Peyer's patch (tissue), 4 donors: ENCODE measurements at regions not wholly inside any gene's neighbourhood (a gene's known extent, or its start where the extent isn't known, plus 50 kb on each side); places are given as distances from the start of the nearest gene placed in this dataset.

ENCODE experiments used
- POLR2A ChIP-seq, 2 donors: fragments of 450-650 bp; IDR thresholded peaks; one replicate each; pipeline ENCODE4 v1.5.1; 2017; ENCODE audit warnings: antibody characterized with exemption in 2 of 2, mild to moderate bottlenecking in 2 of 2, moderate library complexity in 2 of 2
- TF ChIP-seq, protein P1 (sequence below), 6 experiments: fragments of 450-650 bp in 4 of 6; fragments of 200-600 bp in 2 of 6; sonication (generic) in 1 of 6; IDR thresholded peaks; one replicate each; pipeline ENCODE4 v1.5.1; 2017 to 2019; ENCODE audit warnings: antibody characterized with exemption in 6 of 6, mild to moderate bottlenecking in 3 of 6, moderate library complexity in 1 of 6

DNA sequence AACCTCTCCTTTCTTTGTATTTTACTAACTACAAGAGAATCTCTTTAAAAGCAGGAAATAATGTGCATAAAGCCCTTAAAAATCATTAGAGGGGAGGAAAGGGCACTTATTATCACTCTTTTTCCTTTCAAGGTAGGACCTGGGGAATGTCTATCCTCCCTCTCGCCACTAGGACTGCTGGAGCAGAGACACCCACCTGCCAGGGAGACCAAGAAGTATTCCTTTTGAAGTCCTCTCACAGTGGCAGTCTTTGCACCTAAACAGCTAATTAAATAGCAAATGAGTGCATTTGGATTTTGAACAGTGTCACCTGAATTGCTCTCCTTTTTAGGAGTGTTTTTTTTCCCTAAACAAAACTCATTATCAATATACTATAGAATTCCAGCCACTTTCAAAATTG is 874.1 kb downstream of the ZPLD1 start:
- TF ChIP-seq, protein P1, sequence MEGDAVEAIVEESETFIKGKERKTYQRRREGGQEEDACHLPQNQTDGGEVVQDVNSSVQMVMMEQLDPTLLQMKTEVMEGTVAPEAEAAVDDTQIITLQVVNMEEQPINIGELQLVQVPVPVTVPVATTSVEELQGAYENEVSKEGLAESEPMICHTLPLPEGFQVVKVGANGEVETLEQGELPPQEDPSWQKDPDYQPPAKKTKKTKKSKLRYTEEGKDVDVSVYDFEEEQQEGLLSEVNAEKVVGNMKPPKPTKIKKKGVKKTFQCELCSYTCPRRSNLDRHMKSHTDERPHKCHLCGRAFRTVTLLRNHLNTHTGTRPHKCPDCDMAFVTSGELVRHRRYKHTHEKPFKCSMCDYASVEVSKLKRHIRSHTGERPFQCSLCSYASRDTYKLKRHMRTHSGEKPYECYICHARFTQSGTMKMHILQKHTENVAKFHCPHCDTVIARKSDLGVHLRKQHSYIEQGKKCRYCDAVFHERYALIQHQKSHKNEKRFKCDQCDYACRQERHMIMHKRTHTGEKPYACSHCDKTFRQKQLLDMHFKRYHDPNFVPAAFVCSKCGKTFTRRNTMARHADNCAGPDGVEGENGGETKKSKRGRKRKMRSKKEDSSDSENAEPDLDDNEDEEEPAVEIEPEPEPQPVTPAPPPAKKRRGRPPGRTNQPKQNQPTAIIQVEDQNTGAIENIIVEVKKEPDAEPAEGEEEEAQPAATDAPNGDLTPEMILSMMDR (IDR thresholded peaks at IDR 0.05): no peak
- TF ChIP-seq POLR2A (IDR thresholded peaks at IDR 0.05): no peak
